ENCODE measurements at regions not wholly inside any gene's neighbourhood (a gene's known extent, or its start where the extent isn't known, plus 50 kb on each side); places are given as distances from the start of the nearest gene placed in this dataset.

DNA sequence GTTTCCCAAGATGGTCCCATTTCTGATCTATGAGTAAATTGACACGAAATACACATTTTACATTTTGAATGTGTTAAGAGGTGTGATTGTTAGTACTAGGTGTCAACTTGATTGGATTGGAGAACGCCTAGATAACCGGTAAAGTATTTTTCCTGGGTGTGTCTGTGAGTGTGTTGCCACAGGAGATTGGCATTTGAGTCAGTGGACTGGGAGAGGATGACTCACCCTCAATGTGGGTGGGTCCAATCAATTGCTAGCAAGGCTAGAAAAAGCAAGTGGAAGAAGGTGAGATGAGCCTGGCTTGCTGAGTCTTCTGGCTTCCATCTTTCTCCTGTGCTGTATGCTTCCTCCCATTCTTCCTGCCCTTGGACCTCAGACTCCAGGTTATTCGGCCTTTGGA lies 960.7 kb upstream of the PCDH9 start:
- TF ChIP-seq YY1 (IDR thresholded peaks at IDR 0.05) (no peak), TAF1 (conservative IDR thresholded peaks at IDR 0.05) (no peak), MAX (IDR thresholded peaks at IDR 0.05) (no peak), REST (IDR thresholded peaks at IDR 0.05) (no peak), ATF3 (IDR thresholded peaks at IDR 0.05) (no peak), RAD21 (IDR thresholded peaks at IDR 0.05) (no peak), JUND (IDR thresholded peaks at IDR 0.05) (no peak), GABPA (IDR thresholded peaks at IDR 0.05 in 1 of 2, conservative IDR thresholded peaks at IDR 0.05 in 1 of 2) (no peak), FOXA1 (IDR thresholded peaks at IDR 0.05) (no peak)
- TF ChIP-seq, protein P1, sequence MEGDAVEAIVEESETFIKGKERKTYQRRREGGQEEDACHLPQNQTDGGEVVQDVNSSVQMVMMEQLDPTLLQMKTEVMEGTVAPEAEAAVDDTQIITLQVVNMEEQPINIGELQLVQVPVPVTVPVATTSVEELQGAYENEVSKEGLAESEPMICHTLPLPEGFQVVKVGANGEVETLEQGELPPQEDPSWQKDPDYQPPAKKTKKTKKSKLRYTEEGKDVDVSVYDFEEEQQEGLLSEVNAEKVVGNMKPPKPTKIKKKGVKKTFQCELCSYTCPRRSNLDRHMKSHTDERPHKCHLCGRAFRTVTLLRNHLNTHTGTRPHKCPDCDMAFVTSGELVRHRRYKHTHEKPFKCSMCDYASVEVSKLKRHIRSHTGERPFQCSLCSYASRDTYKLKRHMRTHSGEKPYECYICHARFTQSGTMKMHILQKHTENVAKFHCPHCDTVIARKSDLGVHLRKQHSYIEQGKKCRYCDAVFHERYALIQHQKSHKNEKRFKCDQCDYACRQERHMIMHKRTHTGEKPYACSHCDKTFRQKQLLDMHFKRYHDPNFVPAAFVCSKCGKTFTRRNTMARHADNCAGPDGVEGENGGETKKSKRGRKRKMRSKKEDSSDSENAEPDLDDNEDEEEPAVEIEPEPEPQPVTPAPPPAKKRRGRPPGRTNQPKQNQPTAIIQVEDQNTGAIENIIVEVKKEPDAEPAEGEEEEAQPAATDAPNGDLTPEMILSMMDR (IDR thresholded peaks at IDR 0.05; ENCODE audit: low read depth, low read length, missing input control): no peak
